COLO829 (cell line): ENCODE measurements at regions not wholly inside any gene's neighbourhood (a gene's known extent, or its start where the extent isn't known, plus 50 kb on each side); places are given as distances from the start of the nearest gene placed in this dataset.

Source experiments
- DNase-seq: peaks from one replicate; pipeline ENCODE4 v3.0.0; 2012; ENCODE audit warnings: low spot score

DNA sequence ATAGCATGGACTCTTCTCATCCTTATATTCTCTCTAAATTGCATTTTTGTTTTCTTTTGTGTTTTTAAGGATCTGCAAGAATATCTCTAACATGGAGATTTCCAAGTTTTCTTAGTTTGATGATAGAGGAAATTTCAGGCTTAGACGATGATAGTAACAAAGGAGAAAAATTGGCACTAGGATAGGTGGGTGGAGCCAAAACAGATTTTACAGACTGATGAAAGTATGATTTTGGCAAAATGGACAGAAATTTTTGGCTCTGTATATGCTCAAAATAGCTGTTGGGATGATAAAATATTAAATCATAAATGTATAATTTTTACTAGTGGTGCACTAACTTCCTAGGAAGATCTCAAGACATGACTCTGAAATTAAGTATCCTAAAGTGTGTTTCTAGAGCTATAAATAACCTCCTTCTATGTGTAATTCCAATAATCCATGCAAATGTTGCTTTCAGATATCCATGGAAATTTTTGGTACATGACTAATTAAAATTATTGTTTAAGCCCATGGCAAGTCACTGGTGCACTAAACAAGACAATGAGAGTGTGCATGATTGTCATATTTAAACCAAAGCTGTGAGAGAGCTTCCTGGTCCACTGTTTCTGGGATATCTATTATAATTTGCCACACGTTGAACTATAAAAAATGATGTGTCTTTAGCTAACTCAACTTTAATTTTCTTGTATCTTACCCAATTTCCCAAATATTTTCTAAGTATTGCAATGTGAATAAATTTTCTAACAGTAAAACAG, 55.8 kb upstream of the NBEA start:
- DNase-seq = no peak

DNA sequence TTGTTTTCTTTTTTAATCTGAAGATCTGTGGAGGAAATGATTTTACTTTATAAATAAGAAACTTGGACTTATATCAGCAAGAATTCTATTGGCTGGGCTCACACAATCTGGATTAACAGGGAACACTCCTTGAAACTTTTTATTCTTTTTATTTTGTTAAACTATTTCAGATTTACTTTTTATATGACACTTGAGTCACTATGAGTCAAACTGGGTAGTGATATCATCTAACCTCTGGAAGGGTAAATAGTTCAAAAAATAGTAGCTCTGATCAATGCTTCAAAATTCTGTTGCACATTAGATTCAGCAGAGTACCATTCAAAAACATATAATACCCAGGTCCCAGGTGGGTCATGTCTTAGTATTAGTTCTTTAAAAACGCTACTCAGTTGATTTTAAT, 55.1 kb upstream of the NBEA start:
- no peak for DNase-seq
